MCF 10A (cell line): ENCODE measurements at regions not wholly inside any gene's neighbourhood (a gene's known extent, or its start where the extent isn't known, plus 50 kb on each side); places are given as distances from the start of the nearest gene placed in this dataset.

Experiments used
- BruUV-seq: library from RNA; stranded (reverse); fragments of 400-500 nt; replicated peaks from 2 replicates; lab custom pipeline; 2021; lab: Mats Ljungman, UMichigan
- CTCF ChIA-PET: fragments of 300-600 bp; sonication (Branson Sonifier 250); formaldehyde crosslinking; extraction: SDS; loops from one replicate; lab custom pipeline; 2021; ENCODE audit warnings: antibody characterized with exemption, inconsistent platforms; lab: Yijun Ruan, JAX
- POLR2A ChIA-PET: fragments of 300-600, 350-650 bp; sonication (Branson Sonifier 250); formaldehyde crosslinking; extraction: SDS; loops from one replicate; lab custom pipeline; 2020; ENCODE audit warnings: antibody characterized with exemption, inconsistent platforms; lab: Yijun Ruan, JAX
- DNase-seq: peaks from one replicate; pipeline ENCODE4 v3.0.0-alpha.2; 2018; ENCODE audit not compliant: unreplicated experiment
- H3K27ac Mint-ChIP-seq: one replicate; pipeline ENCODE4 v1.8.0; 2022; ENCODE audit warnings: mild to moderate bottlenecking, low read depth, mixed read lengths; ENCODE audit not compliant: unreplicated experiment
- H3K27me3 Mint-ChIP-seq: one replicate; pipeline ENCODE4 v1.8.0; 2022; ENCODE audit warnings: mixed read lengths; ENCODE audit not compliant: insufficient read depth, unreplicated experiment
- H3K36me3 Mint-ChIP-seq: one replicate; pipeline ENCODE4 v1.8.0; 2022; ENCODE audit warnings: mild to moderate bottlenecking, moderate library complexity, mixed read lengths; ENCODE audit not compliant: insufficient read depth, unreplicated experiment
- H3K4me1 Mint-ChIP-seq: one replicate; pipeline ENCODE4 v1.8.0; 2022; ENCODE audit warnings: mixed read lengths; ENCODE audit not compliant: insufficient read depth, unreplicated experiment
- H3K4me3 Mint-ChIP-seq: one replicate; pipeline ENCODE4 v1.8.0; 2022; ENCODE audit warnings: mild to moderate bottlenecking, moderate library complexity, mixed read lengths; ENCODE audit not compliant: unreplicated experiment
- H3K9me3 Mint-ChIP-seq: one replicate; pipeline ENCODE4 v1.8.0; 2022; ENCODE audit warnings: mixed read lengths; ENCODE audit not compliant: unreplicated experiment
- intact Hi-C: fragments of 100-400 bp; cut with micrococcal nuclease; formaldehyde crosslinking; loops from 2 replicates; pipeline ENCODE4 v1.14.1; 2022
- TF ChIP-seq, protein P1 (sequence below): fragments of 200-600 bp; IDR thresholded peaks from one replicate; pipeline ENCODE4 v1.8.0; 2022; ENCODE audit warnings: antibody characterized with exemption, mild to moderate bottlenecking; ENCODE audit not compliant: unreplicated experiment

DNA sequence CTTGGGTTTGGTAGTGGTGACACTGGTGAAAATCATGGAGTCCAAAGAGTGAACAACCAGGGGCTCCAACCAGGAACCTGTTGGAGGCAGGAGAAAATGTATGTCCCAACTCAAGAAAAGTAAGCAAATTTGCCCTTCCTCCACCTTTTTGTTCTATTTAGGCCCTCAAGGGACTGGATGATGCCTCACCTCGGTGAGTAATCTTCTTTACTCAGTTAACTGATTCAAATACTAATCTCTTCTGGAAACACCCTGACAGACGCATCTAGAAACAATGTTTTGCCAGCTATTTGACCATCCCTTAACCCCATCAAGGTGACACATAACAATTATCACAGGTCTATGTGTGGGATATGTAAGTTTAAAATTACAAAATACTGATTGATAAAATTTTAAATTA is 272.4 kb upstream of the FOXG1 start:
- ChIA-PET CTCF (no interaction called here), POLR2A (interaction anchor here (0.7 to 1.3 kb wide), 2 partner anchors 13 to 32 kb away, joined by 3 read pairs; no protein-coding TSS in a partner anchor)
- TF ChIP-seq, protein P1, sequence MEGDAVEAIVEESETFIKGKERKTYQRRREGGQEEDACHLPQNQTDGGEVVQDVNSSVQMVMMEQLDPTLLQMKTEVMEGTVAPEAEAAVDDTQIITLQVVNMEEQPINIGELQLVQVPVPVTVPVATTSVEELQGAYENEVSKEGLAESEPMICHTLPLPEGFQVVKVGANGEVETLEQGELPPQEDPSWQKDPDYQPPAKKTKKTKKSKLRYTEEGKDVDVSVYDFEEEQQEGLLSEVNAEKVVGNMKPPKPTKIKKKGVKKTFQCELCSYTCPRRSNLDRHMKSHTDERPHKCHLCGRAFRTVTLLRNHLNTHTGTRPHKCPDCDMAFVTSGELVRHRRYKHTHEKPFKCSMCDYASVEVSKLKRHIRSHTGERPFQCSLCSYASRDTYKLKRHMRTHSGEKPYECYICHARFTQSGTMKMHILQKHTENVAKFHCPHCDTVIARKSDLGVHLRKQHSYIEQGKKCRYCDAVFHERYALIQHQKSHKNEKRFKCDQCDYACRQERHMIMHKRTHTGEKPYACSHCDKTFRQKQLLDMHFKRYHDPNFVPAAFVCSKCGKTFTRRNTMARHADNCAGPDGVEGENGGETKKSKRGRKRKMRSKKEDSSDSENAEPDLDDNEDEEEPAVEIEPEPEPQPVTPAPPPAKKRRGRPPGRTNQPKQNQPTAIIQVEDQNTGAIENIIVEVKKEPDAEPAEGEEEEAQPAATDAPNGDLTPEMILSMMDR, result no peak
- Mint-ChIP-seq H3K27me3 (no peaks in the 10 kb centered on the region), H3K9me3 (no peaks in the 10 kb centered on the region), H3K4me1 (peaks cover 10% of the 10 kb centered on the region), H3K36me3 (no peaks in the 10 kb centered on the region), H3K27ac (peak overlapping the region; percentile 61), H3K4me3 (no peak overlapping the region)
- peak; percentile 58 for DNase-seq
- intact Hi-C loops, result loop anchor here (1.0 to 10.0 kb wide), 3 partner anchors 31 to 109 kb away; no protein-coding TSS in a partner anchor
- no TSS peak for BruUV-seq

DNA sequence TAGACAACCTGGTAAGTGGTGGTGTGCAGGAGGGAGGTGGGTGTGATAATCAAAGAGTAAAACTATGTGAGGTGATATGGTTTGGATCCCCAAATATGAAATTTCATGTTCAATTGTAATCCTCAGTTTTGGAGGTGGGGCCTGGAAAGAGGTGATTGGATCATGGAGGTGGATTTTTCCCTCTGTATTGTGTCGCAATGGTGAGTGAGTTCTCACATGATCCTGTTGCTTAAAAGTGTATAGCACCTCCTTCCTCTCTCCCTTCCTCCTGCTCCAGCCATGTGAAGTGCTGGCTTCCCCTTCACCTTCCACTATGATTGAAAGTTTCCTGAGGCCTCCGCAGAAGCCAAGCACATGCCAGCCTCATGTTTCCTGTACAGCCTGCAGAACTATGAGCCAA is 270.2 kb upstream of the FOXG1 start:
- Mint-ChIP-seq H3K4me3 (no peak overlapping the region), H3K27ac (no peak overlapping the region), H3K4me1 (peaks cover 9% of the 10 kb centered on the region), H3K36me3 (no peaks in the 10 kb centered on the region), H3K9me3 (no peaks in the 10 kb centered on the region), H3K27me3 (no peaks in the 10 kb centered on the region)
- peak; percentile 5 for DNase-seq
- BruUV-seq, result no TSS peak
- TF ChIP-seq, protein P1, result no peak
- CTCF ChIA-PET, result no interaction called here
- POLR2A ChIA-PET, result no interaction called here
- intact Hi-C loops, result loop anchor here (10.0 kb wide), 2 partner anchors 78 to 112 kb away; no protein-coding TSS in a partner anchor

DNA sequence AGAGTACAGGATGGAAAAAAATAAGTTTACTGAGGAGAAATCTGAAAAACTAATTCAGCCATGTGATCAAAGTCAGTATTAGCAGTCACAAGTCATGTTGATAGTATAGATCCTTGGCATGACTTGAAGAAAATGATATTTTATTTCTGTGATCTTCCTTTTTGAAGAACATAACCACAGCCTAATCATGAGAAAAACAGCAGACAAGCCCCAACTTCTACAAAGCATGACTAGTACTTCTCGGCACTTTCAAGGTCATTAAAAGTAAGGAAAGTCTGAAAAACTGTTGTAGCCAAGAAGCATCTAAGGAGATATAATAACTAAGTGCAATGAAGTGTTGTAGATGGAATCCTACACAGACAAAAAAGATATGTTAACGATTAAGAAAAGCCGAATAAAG is 264.1 kb upstream of the FOXG1 start:
- Mint-ChIP-seq H3K27ac (no peak overlapping the region), H3K9me3 (peaks cover under 1% of the 10 kb centered on the region), H3K36me3 (no peaks in the 10 kb centered on the region), H3K27me3 (no peaks in the 10 kb centered on the region), H3K4me1 (no peaks in the 10 kb centered on the region), H3K4me3 (no peak overlapping the region)
- intact Hi-C loops, result no loop called here
- no peak for DNase-seq
- BruUV-seq, result no TSS peak
- ChIA-PET POLR2A (no interaction called here), CTCF (no interaction called here)
- TF ChIP-seq, protein P1, result no peak

DNA sequence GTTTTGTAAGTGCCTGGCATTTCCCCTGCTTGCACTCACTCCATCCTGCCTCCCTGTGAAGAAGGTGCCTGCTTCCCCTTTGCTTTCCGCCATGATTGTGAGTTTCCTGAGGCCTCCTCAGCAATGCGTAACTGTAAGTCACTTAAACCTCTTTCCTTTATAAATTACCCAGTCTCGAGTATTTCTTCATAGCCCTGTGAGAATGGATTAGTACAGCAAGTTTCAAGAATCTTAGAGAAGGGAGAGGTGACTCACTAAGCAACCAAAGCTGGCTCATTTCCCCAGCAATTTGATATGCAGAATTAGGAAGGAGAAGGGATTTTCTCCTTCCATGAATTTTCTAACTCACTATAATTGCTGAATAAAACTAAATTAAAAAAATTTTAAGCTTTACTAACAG is 251.0 kb upstream of the FOXG1 start:
- intact Hi-C loops, result no loop called here
- ChIA-PET CTCF (interaction anchor here (0.6 kb wide), 1 partner anchor 97 kb away, joined by 3 read pairs; no protein-coding TSS in a partner anchor), POLR2A (interaction anchor here (0.6 to 0.9 kb wide), 4 partner anchors 8 to 103 kb away, joined by 3 to 4 read pairs (median 3); no protein-coding TSS in a partner anchor)
- Mint-ChIP-seq H3K9me3 (peaks cover 8% of the 10 kb centered on the region), H3K36me3 (no peaks in the 10 kb centered on the region), H3K27ac (peak overlapping the region; percentile 87), H3K4me1 (peaks cover 14% of the 10 kb centered on the region), H3K27me3 (no peaks in the 10 kb centered on the region), H3K4me3 (peak overlapping the region; percentile 21)
- BruUV-seq, result no TSS peak
- TF ChIP-seq, protein P1, result no peak
- peak; percentile 87 for DNase-seq
